Fibroblast of lung (primary cell): ENCODE measurements at regions not wholly inside any gene's neighbourhood (a gene's known extent, or its start where the extent isn't known, plus 50 kb on each side); places are given as distances from the start of the nearest gene placed in this dataset.

Experiments used
- DNase-seq, 2 donors: peaks; one replicate each; pipeline versions ENCODE4 v3.0.0 to v3.0.0-alpha.2; 2010; ENCODE audit warnings: low read depth in 2 of 2
- H2AFZ ChIP-seq: 2 replicates; pipeline ENCODE4 v1.5.1; 2012; ENCODE audit warnings: low read length, control low read depth, inconsistent platforms
- H3K27ac ChIP-seq: 2 replicates; pipeline ENCODE4 v1.5.1; 2011; ENCODE audit warnings: low read length, control low read depth; ENCODE audit not compliant: insufficient read depth
- H3K27me3 ChIP-seq: 2 replicates; pipeline ENCODE4 v1.5.1; 2011; ENCODE audit warnings: mild to moderate bottlenecking, low read length; ENCODE audit not compliant: control insufficient read depth, insufficient read depth
- H3K36me3 ChIP-seq: 2 replicates; pipeline ENCODE4 v1.5.1; 2011; ENCODE audit warnings: low read length; ENCODE audit not compliant: control insufficient read depth, insufficient read depth
- H3K4me1 ChIP-seq: 2 replicates; pipeline ENCODE4 v1.5.1; 2011; ENCODE audit warnings: low read length; ENCODE audit not compliant: control insufficient read depth, insufficient read depth; ENCODE audit errors: extremely low read depth
- H3K4me2 ChIP-seq: 2 replicates; pipeline ENCODE4 v1.5.1; 2011; ENCODE audit warnings: low read length, control low read depth; ENCODE audit not compliant: insufficient read depth; ENCODE audit errors: extremely low read depth
- H3K4me3 ChIP-seq, 4 experiments: fragments of 200-600 bp in 1 of 4; sonication (generic) in 1 of 4; replicated peaks in 1 of 4; 2 replicates each; pipeline ENCODE4 v1.5.1; 2011 to 2016; ENCODE audit warnings: low read length in 4 of 4, low read depth in 3 of 4, mild to moderate bottlenecking in 3 of 4, control low read depth in 2 of 4, inconsistent platforms in 1 of 4, mixed read lengths in 1 of 4; ENCODE audit not compliant: insufficient read depth in 1 of 4; ENCODE audit errors: control extremely low read depth in 1 of 4
- H3K79me2 ChIP-seq: 2 replicates; pipeline ENCODE4 v1.5.1; 2012; ENCODE audit warnings: mild to moderate bottlenecking, low read length, inconsistent platforms; ENCODE audit not compliant: control insufficient read depth, insufficient read depth
- H3K9ac ChIP-seq: 2 replicates; pipeline ENCODE4 v1.5.1; 2011; ENCODE audit warnings: mild to moderate bottlenecking, low read length, control low read depth; ENCODE audit not compliant: insufficient read depth
- H3K9me3 ChIP-seq: 2 replicates; pipeline ENCODE4 v1.5.1; 2012; ENCODE audit warnings: low read depth, low read length; ENCODE audit not compliant: control insufficient read depth, insufficient read depth
- H4K20me1 ChIP-seq: 2 replicates; pipeline ENCODE4 v1.5.1; 2011; ENCODE audit warnings: low read length; ENCODE audit not compliant: control insufficient read depth, insufficient read depth; ENCODE audit errors: extremely low read depth
- EZH2 ChIP-seq: IDR thresholded peaks from 2 replicates; pipeline ENCODE4 v1.5.1; 2012; ENCODE audit warnings: low read length, control low read depth, mild to moderate bottlenecking; ENCODE audit errors: missing control alignments
- TF ChIP-seq, protein P1 (sequence below), 2 donors: IDR thresholded peaks in 1 of 2; conservative IDR thresholded peaks in 1 of 2; 1 replicate in 1 of 2; 2 replicates in 1 of 2; pipeline ENCODE4 v1.5.1; 2011 to 2012; ENCODE audit warnings: low read length in 2 of 2, control low read depth in 1 of 2, inconsistent platforms in 1 of 2, low read depth in 1 of 2, mild to moderate bottlenecking in 1 of 2

DNA sequence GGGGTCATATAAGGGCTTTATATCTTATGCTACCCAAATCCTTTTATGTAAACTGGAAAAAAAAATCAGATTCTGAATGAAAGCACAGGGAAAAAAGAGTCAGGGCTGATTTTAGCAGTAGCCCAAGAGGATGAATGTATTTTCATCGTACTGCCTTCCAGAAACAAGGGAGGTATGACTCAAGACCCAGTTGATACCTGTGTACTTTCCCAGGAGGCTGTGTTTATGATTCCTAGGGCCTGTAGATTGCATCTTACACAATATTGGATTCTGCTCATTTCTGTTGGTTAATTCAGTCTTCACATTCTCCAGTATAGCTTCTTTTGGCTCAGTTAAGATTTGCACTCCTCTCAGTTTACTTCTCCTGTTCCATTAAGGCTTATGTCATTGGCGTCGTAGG is 127.9 kb upstream of the LIMCH1 start:
- no peaks in the 10 kb centered on the region for H3K4me1 ChIP-seq
- no peak overlapping the region for H3K27ac ChIP-seq
- TF ChIP-seq, protein P1, sequence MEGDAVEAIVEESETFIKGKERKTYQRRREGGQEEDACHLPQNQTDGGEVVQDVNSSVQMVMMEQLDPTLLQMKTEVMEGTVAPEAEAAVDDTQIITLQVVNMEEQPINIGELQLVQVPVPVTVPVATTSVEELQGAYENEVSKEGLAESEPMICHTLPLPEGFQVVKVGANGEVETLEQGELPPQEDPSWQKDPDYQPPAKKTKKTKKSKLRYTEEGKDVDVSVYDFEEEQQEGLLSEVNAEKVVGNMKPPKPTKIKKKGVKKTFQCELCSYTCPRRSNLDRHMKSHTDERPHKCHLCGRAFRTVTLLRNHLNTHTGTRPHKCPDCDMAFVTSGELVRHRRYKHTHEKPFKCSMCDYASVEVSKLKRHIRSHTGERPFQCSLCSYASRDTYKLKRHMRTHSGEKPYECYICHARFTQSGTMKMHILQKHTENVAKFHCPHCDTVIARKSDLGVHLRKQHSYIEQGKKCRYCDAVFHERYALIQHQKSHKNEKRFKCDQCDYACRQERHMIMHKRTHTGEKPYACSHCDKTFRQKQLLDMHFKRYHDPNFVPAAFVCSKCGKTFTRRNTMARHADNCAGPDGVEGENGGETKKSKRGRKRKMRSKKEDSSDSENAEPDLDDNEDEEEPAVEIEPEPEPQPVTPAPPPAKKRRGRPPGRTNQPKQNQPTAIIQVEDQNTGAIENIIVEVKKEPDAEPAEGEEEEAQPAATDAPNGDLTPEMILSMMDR (conservative IDR thresholded peaks at IDR 0.05 in 1 of 2, IDR thresholded peaks at IDR 0.05 in 1 of 2; ENCODE audit: low read depth in 1 of 2, low read length in 2 of 2): no peak
- no peak for TF ChIP-seq EZH2
- no peak overlapping the region for H3K4me3 ChIP-seq
- H3K36me3 ChIP-seq: no peaks in the 10 kb centered on the region
- H2AFZ ChIP-seq: no peak overlapping the region
- DNase-seq: peak; percentile 12 to 22
- H3K9me3 ChIP-seq: no peaks in the 10 kb centered on the region
- no peaks in the 10 kb centered on the region for H4K20me1 ChIP-seq
- H3K27me3 ChIP-seq: no peaks in the 10 kb centered on the region
- no peak overlapping the region for H3K4me2 ChIP-seq
- no peaks in the 10 kb centered on the region for H3K79me2 ChIP-seq
- no peak overlapping the region for H3K9ac ChIP-seq

DNA sequence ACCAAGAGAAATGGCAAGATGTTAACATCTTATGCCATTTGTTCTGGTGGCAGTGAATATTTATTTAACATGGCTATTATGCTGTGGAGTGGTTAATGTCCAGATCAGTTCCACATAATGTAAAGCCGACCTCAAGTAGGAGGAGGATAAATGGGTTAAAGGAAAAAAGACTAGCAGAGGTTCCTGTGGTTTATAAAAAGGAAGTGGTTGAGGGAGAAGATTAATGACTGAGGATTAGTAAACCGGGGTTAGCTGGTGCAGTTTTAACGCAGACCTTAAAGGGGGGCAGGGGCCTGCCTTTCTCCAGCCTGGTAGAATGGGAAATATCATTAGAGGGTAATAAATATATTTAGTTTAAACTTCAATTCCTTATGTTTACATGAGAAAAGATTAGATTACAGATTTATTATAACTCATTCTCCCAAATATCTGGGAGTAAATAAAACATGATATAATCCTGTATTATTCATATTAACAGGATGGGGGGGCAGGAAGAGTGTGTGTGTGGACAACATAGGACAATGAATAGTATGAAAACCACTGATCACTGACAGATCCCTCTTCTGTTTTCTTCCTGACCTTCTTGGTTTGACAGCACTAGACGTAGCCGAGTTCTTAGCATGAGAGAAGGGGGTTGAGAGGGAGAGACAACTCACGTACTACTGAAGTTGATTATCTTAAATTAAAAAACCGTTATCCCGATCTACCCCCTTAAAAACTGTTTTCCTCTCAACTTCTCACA is 124.1 kb upstream of the LIMCH1 start:
- peak; percentile 58 to 72 for DNase-seq
- no peaks in the 10 kb centered on the region for H3K36me3 ChIP-seq
- no peaks in the 10 kb centered on the region for H3K79me2 ChIP-seq
- H2AFZ ChIP-seq: no peak overlapping the region
- TF ChIP-seq, protein P1 (conservative IDR thresholded peaks at IDR 0.05 in 1 of 2, IDR thresholded peaks at IDR 0.05 in 1 of 2; ENCODE audit: low read depth in 1 of 2, low read length in 2 of 2): no peak
- H3K27me3 ChIP-seq: no peaks in the 10 kb centered on the region
- H3K9me3 ChIP-seq: no peaks in the 10 kb centered on the region
- H3K4me2 ChIP-seq: no peak overlapping the region
- no peak overlapping the region for H3K9ac ChIP-seq
- no peaks in the 10 kb centered on the region for H3K4me1 ChIP-seq
- no peaks in the 10 kb centered on the region for H4K20me1 ChIP-seq
- no peak overlapping the region for H3K4me3 ChIP-seq
- H3K27ac ChIP-seq: no peak overlapping the region

DNA sequence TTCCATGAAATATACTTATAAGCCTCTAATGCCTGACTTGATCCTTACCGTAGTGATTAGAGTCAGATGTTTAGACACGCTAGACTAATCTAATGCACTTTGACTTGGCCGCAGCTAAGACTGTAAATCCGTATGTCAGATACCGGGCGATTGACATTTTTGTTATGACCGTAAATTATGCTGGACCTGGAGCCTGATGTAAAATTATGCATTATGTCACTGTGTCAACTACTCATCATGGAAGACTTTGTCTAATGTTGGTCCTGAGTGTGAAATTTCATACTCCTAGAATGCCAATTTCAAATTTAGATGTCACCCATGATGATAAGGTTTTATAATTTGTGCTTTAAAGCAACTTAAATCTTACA is 123.6 kb upstream of the LIMCH1 start:
- H3K4me2 ChIP-seq: no peak overlapping the region

More for the DNA sequence above, 123.6 kb upstream of the LIMCH1 start:
- no peaks in the 10 kb centered on the region for H3K4me1 ChIP-seq
- H3K9ac ChIP-seq: no peak overlapping the region
- no peaks in the 10 kb centered on the region for H4K20me1 ChIP-seq
- H3K27ac ChIP-seq: no peak overlapping the region
- H3K4me3 ChIP-seq: no peak overlapping the region
- DNase-seq: no peak
- H3K27me3 ChIP-seq: no peaks in the 10 kb centered on the region
- no peaks in the 10 kb centered on the region for H3K9me3 ChIP-seq
- no peaks in the 10 kb centered on the region for H3K79me2 ChIP-seq
- H2AFZ ChIP-seq: no peak overlapping the region
- no peak for TF ChIP-seq EZH2
- TF ChIP-seq, protein P1 (conservative IDR thresholded peaks at IDR 0.05 in 1 of 2, IDR thresholded peaks at IDR 0.05 in 1 of 2; ENCODE audit: low read depth in 1 of 2, low read length in 2 of 2): no peak
- no peaks in the 10 kb centered on the region for H3K36me3 ChIP-seq
